Erythroblast (primary cell): ENCODE measurements at regions not wholly inside any gene's neighbourhood (a gene's known extent, or its start where the extent isn't known, plus 50 kb on each side); places are given as distances from the start of the nearest gene placed in this dataset.

Experiments used
- DNase-seq, 2 experiments: peaks; one replicate each; lab custom pipeline; 2025; lab: John Stamatoyannopoulos, UW
- GATA1 ChIP-seq: IDR thresholded peaks from 2 replicates; pipeline ENCODE4 v1.6.1; 2011; ENCODE audit warnings: low read depth, mild to moderate bottlenecking, control low read depth, low read length, moderate library complexity
- POLR2A ChIP-seq: IDR thresholded peaks from 2 replicates; pipeline ENCODE4 v1.6.1; 2011; ENCODE audit warnings: mild to moderate bottlenecking, low read length

- no peak for DNase-seq
- TF ChIP-seq POLR2A (no peak), GATA1 (no peak)
Observed at GRCh38 chr12:113748707-113749432, 217.3 kb downstream of the RBM19 start.

GRCh38 chr12:113747017-113747416 is 219.1 kb downstream of the RBM19 start:
- peak; percentile 18 to 25 for DNase-seq
- TF ChIP-seq GATA1, result no peak
- TF ChIP-seq POLR2A, result no peak

- no peak for TF ChIP-seq POLR2A
- TF ChIP-seq GATA1, result no peak
- peak; percentile 14 to 57 for DNase-seq
Observed at GRCh38 chr12:113744802-113745395, 221.2 kb downstream of the RBM19 start.

- TF ChIP-seq GATA1, result no peak
- TF ChIP-seq POLR2A, result no peak
- DNase-seq, result no peak
Observed at GRCh38 chr12:113742801-113743200, 223.3 kb downstream of the RBM19 start.

GRCh38 chr12:113740699-113741098 is 225.4 kb downstream of the RBM19 start:
- TF ChIP-seq GATA1 (no peak), POLR2A (no peak)

GRCh38 chr12:113735131-113735530 is 231.0 kb downstream of the RBM19 start:
- TF ChIP-seq POLR2A (no peak), GATA1 (no peak)
- no peak for DNase-seq

More at GRCh38 chr12:113740699-113741098, 225.4 kb downstream of the RBM19 start:
- DNase-seq, result peak in 1 of 2 experiments; percentile 4

- TF ChIP-seq GATA1 (no peak), POLR2A (no peak)
- no peak for DNase-seq
Observed at GRCh38 chr12:113734503-113734902, 231.6 kb downstream of the RBM19 start.

- TF ChIP-seq GATA1 (no peak), POLR2A (no peak)
- DNase-seq, result no peak
Observed at GRCh38 chr12:113732916-113733315, 233.2 kb downstream of the RBM19 start.

GRCh38 chr12:113727651-113728061 is 238.5 kb downstream of the RBM19 start:
- TF ChIP-seq GATA1 (no peak), POLR2A (no peak)
- no peak for DNase-seq

- DNase-seq, result no peak
- no peak for TF ChIP-seq GATA1
- TF ChIP-seq POLR2A, result no peak
Observed at GRCh38 chr12:113726254-113726819, 239.8 kb downstream of the RBM19 start.

- TF ChIP-seq POLR2A (no peak), GATA1 (no peak)
Observed at GRCh38 chr12:113725557-113725876, 240.6 kb downstream of the RBM19 start.

GRCh38 chr12:113724794-113725556 is 241.2 kb downstream of the RBM19 start:
- TF ChIP-seq POLR2A, result no peak
- no peak for TF ChIP-seq GATA1
- DNase-seq, result no peak

More at GRCh38 chr12:113725557-113725876, 240.6 kb downstream of the RBM19 start:
- no peak for DNase-seq

GRCh38 chr12:113723631-113724030 is 242.5 kb downstream of the RBM19 start:
- no peak for DNase-seq
- TF ChIP-seq GATA1 (no peak), POLR2A (no peak)
